ENCODE measurements at regions not wholly inside any gene's neighbourhood (a gene's known extent, or its start where the extent isn't known, plus 50 kb on each side); places are given as distances from the start of the nearest gene placed in this dataset.

DNA sequence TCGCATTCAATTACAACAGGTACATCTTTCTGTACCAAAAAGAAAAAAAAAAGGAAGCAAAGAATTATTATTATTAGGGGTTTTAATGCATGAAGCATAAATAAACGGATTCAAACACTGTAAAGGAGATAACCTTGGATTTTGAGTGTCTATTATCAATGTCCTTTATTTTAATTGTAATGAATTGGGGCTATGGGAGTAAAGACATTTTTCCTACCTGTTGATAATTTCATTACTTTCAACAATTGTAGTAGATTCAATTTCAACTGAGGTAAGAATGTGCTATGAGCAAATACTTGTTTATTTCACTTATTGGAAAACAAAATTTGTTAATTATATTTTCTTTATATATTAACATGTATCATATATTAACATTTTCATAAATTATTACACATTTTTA lies 855.6 kb downstream of the KCNJ2 start:
- no peak overlapping the region for H2BK15ac ChIP-seq (ENCODE audit: low read length)
- CTCF ChIA-PET (ENCODE audit: partially characterized antibody) = no interaction called here
- no peak overlapping the region for H3K56ac ChIP-seq (replicated peaks; ENCODE audit: insufficient read length, low read depth, low read length)
- H3K79me2 ChIP-seq (ENCODE audit: control insufficient read depth in 1 of 2, insufficient read depth in 2 of 2, low read length in 2 of 2) = no peaks in the 10 kb centered on the region
- no peaks in the 10 kb centered on the region for H3K36me3 ChIP-seq (ENCODE audit: control insufficient read depth in 2 of 4, insufficient read depth in 4 of 4, low read length in 3 of 4)
- no peak overlapping the region for H4K8ac ChIP-seq (ENCODE audit: extremely low read depth, insufficient read depth, low read length)
- no peak overlapping the region for H3K18ac ChIP-seq (ENCODE audit: extremely low read depth, low read length)
- H3K4me3 ChIP-seq (ENCODE audit: extremely low read depth in 1 of 4, insufficient read depth in 2 of 4, low read depth in 3 of 4, low read length in 4 of 4) = no peak overlapping the region
- 0 out of 4 replicates have a peak, but pooled peaks cover 3 to 5% of the 10 kb centered on the region in 2 experiments for H3K9me3 ChIP-seq (ENCODE audit: insufficient read depth in 2 of 2, low read depth in 1 of 2, low read length in 1 of 2)
- H2BK20ac ChIP-seq (ENCODE audit: low read length) = no peak overlapping the region
- POLR2A ChIA-PET (ENCODE audit: partially characterized antibody) = no interaction called here
- H4K91ac ChIP-seq (replicated peaks; ENCODE audit: insufficient read length, low read length) = no peak overlapping the region
- no peak overlapping the region for H2AFZ ChIP-seq (ENCODE audit: low read length)
- no peak overlapping the region for H2BK5ac ChIP-seq (ENCODE audit: low read depth, low read length)
- no peak overlapping the region for H4K5ac ChIP-seq (ENCODE audit: insufficient read length, low read depth, low read length)
- no peak overlapping the region for H2BK12ac ChIP-seq (ENCODE audit: low read depth, low read length)
- DNase-seq (ENCODE audit: low read depth in 1 of 2, low spot score in 2 of 2) (no peak), FAIRE-seq (no peak)
- no peak overlapping the region for H3K9ac ChIP-seq (replicated peaks in 1 of 4; ENCODE audit: extremely low read depth in 1 of 4, low read depth in 3 of 4, low read length in 3 of 4)
- H2BK120ac ChIP-seq (replicated peaks; ENCODE audit: low read depth, low read length) = no peak overlapping the region
- H3K14ac ChIP-seq (ENCODE audit: insufficient read length) = no peak overlapping the region
- no peak overlapping the region for H3K23ac ChIP-seq (ENCODE audit: insufficient read length)
- no peak overlapping the region for H3K27ac ChIP-seq (ENCODE audit: low read depth, low read length)
- no peak overlapping the region for H3K4ac ChIP-seq (replicated peaks; ENCODE audit: insufficient read length, low read depth, low read length)
- H3K4me1 ChIP-seq (replicated peaks in 1 of 4; ENCODE audit: control insufficient read depth in 3 of 4, insufficient read depth in 4 of 4, low read length in 3 of 4) = peaks cover 0 to 6% (median 1%) of the 10 kb centered on the region in 4 experiments; a peak in 4 of 7 replicates
- peaks cover 0 to 2% (median 0%) of the 10 kb centered on the region in 4 experiments; a peak in 2 of 7 replicates for H3K27me3 ChIP-seq (replicated peaks in 1 of 4; ENCODE audit: control insufficient read depth in 3 of 4, extremely low read depth in 1 of 4, insufficient read depth in 3 of 4, low read length in 3 of 4)
- no peak overlapping the region for H3K4me2 ChIP-seq (ENCODE audit: insufficient read depth in 1 of 2, low read depth in 2 of 2, low read length in 2 of 2)
- H2AK5ac ChIP-seq (ENCODE audit: low read depth, low read length) = no peak overlapping the region
- H4K20me1 ChIP-seq (replicated peaks in 1 of 2; ENCODE audit: control insufficient read depth in 1 of 2, insufficient read depth in 2 of 2, low read length in 2 of 2) = no peaks in the 10 kb centered on the region
- H3K79me1 ChIP-seq (ENCODE audit: low read depth, low read length) = no peaks in the 10 kb centered on the region
- H3K23me2 ChIP-seq (ENCODE audit: low read depth, low read length) = no peaks in the 10 kb centered on the region
- 91% methylated on average over 2 of the region's 2 CpGs; no CpG with 5 or more reads in 1 of the 2 experiments for WGBS, 2 experiments (ENCODE audit: extremely low coverage in 1 of 2, insufficient coverage in 1 of 2, insufficient read length in 1 of 2, insufficient replicate concordance in 2 of 2, low coverage in 1 of 2, low lambda C conversion rate in 2 of 2, missing lambda C conversion rate in 1 of 2)
- no peak for TF ChIP-seq CREB1 (IDR thresholded peaks at IDR 0.05)
- TF ChIP-seq, protein P1, sequence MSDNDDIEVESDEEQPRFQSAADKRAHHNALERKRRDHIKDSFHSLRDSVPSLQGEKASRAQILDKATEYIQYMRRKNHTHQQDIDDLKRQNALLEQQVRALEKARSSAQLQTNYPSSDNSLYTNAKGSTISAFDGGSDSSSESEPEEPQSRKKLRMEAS (IDR thresholded peaks at IDR 0.05) = no peak
- no peak for TF ChIP-seq NANOG (IDR thresholded peaks at IDR 0.05; ENCODE audit: insufficient read depth, low read depth, low read length, poor library complexity, severe bottlenecking)
- no peak for TF ChIP-seq TCF12 (IDR thresholded peaks at IDR 0.05; ENCODE audit: low read depth, low read length)
- TF ChIP-seq YY1 (IDR thresholded peaks at IDR 0.05; ENCODE audit: low read depth, low read length) = no peak
- TF ChIP-seq MAFK (IDR thresholded peaks at IDR 0.05; ENCODE audit: low read depth, low read length) = no peak
- TF ChIP-seq TBP (IDR thresholded peaks at IDR 0.05; ENCODE audit: low read depth, low read length) = no peak
- no peak for TF ChIP-seq EGR1 (IDR thresholded peaks at IDR 0.05; ENCODE audit: borderline replicate concordance, low read depth, low read length)
- TF ChIP-seq ZNF274 (IDR thresholded peaks at IDR 0.05; ENCODE audit: borderline replicate concordance, extremely low read depth, low read length) = no peak
- TF ChIP-seq USF2 (IDR thresholded peaks at IDR 0.05; ENCODE audit: low read length) = no peak
- TF ChIP-seq, protein P2, sequence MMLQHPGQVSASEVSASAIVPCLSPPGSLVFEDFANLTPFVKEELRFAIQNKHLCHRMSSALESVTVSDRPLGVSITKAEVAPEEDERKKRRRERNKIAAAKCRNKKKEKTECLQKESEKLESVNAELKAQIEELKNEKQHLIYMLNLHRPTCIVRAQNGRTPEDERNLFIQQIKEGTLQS (IDR thresholded peaks at IDR 0.05; ENCODE audit: insufficient read depth, low read depth, low read length) = no peak
- no peak for TF ChIP-seq SIX5 (IDR thresholded peaks at IDR 0.05; ENCODE audit: low read depth, low read length)
- TF ChIP-seq TAF7 (optimal IDR thresholded peaks at IDR 0.05; ENCODE audit: borderline replicate concordance, low read depth, low read length) = no peak
- TF ChIP-seq KDM4A (IDR thresholded peaks at IDR 0.05; ENCODE audit: low read depth, low read length, severe bottlenecking) = no peak
